ENCODE measurements at regions not wholly inside any gene's neighbourhood (a gene's known extent, or its start where the extent isn't known, plus 50 kb on each side); places are given as distances from the start of the nearest gene placed in this dataset.

GRCh38 chr15:70378126-70379031 is 280.7 kb upstream of the TLE3 start:
- TF ChIP-seq, protein P1, sequence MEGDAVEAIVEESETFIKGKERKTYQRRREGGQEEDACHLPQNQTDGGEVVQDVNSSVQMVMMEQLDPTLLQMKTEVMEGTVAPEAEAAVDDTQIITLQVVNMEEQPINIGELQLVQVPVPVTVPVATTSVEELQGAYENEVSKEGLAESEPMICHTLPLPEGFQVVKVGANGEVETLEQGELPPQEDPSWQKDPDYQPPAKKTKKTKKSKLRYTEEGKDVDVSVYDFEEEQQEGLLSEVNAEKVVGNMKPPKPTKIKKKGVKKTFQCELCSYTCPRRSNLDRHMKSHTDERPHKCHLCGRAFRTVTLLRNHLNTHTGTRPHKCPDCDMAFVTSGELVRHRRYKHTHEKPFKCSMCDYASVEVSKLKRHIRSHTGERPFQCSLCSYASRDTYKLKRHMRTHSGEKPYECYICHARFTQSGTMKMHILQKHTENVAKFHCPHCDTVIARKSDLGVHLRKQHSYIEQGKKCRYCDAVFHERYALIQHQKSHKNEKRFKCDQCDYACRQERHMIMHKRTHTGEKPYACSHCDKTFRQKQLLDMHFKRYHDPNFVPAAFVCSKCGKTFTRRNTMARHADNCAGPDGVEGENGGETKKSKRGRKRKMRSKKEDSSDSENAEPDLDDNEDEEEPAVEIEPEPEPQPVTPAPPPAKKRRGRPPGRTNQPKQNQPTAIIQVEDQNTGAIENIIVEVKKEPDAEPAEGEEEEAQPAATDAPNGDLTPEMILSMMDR (IDR thresholded peaks at IDR 0.05; ENCODE audit: poor library complexity), result no peak
- TF ChIP-seq EZH2 (IDR thresholded peaks at IDR 0.05; ENCODE audit: borderline replicate concordance) (no peak), EZH2phosphoT487 (IDR thresholded peaks at IDR 0.05; ENCODE audit: low read depth, severe bottlenecking, unreplicated experiment) (no peak)

Measured in hepatocyte (in vitro differentiated cells).